ENCODE measurements at regions not wholly inside any gene's neighbourhood (a gene's known extent, or its start where the extent isn't known, plus 50 kb on each side); places are given as distances from the start of the nearest gene placed in this dataset.

GRCh38 chr10:128493811-128494210 is 367.6 kb upstream of the MKI67 start:
- no peak for TF ChIP-seq CTCF (IDR thresholded peaks at IDR 0.05)
- no peak for TF ChIP-seq EZH2 (IDR thresholded peaks at IDR 0.05)
- no peak for TF ChIP-seq EZH2phosphoT487 (IDR thresholded peaks at IDR 0.05)
